ENCODE measurements at regions not wholly inside any gene's neighbourhood (a gene's known extent, or its start where the extent isn't known, plus 50 kb on each side); places are given as distances from the start of the nearest gene placed in this dataset.
"Not testable (repeated sequence)": the region's sequence is repeated elsewhere in the genome, so short reads cannot be mapped to it uniquely, and the experiment has no call there.

DNA sequence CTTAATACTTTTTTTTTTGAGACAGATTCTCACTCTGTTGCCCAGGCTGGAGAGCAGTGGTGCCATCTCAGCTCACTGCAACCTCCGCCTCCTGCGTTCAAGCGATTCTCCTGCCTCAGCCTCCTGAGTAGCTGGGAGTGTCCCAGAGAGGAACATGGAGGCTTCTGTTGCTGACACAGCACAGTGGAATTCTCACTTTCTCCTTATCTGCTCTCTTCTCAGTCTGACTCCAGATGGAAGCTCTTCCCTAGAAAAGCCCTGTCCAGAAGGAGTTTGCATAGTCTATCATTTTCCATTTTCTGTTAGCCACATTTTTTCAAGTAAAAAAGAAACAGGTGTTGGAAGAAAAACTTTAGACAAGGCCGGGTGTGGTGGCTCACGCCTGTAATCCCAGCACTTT lies 98.5 kb upstream of the KIF26B start:
- DNase-seq (ENCODE audit: low spot score in 2 of 2); H3K9me3 ChIP-seq; H3K27me3 ChIP-seq (ENCODE audit: low read depth); in situ Hi-C loops (cut with MboI; ENCODE audit: low sequenced_read_pairs); H3K4me1 ChIP-seq; H3K4me3 ChIP-seq; H3K36me3 ChIP-seq (replicated peaks): not testable (repeated sequence)

- no peak for DNase-seq (ENCODE audit: low spot score in 2 of 2)
- H3K4me3 ChIP-seq, result no peak overlapping the region
- no peaks in the 10 kb centered on the region for H3K9me3 ChIP-seq
- H3K27me3 ChIP-seq (ENCODE audit: low read depth), result no peaks in the 10 kb centered on the region
- H3K4me1 ChIP-seq, result no peaks in the 10 kb centered on the region
- no peaks in the 10 kb centered on the region for H3K36me3 ChIP-seq (replicated peaks)
- in situ Hi-C loops (cut with MboI; ENCODE audit: low sequenced_read_pairs), result no loop called here
These were observed 99.0 kb upstream of the KIF26B start for GRCh38 chr1:245055752-245056151.

DNA sequence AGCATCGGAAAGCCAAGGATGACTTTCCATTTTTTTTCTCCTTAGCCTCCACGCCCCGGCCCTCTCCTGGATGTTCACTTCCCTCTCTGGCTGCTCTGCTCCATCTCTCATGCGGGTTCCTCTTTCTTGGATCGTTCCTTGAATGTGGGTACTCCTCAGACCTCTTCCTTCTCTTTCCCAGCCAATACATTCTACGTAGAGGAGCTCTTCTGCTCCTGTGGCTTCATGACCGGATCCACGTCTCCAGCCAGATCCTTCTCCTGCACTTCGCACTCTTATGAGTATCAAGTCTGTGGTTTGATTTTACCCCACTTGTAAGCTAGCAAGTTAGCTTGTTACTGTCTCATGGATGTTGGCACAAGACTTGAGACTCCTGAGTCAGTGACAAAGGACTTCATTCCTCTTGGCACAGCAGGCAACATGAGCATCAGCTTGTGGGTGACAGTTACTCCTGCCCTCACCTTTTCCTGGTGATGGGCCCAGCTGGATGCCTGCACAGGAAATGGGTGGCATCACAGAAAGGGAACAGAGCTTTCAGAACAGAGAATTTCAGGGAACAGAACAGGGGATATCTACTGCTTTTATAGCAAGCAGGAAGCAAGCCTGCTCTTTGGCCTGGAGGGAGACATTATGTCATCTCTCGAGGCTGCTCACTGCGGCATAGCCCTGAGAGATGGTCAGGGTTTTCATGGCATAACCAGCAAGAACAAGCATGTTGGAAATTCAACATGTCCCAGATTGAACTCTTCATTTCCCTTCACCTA lies 100.1 kb upstream of the KIF26B start:
- Histone ChIP-seq H3K4me3 (no peak overlapping the region), H3K4me1 (no peaks in the 10 kb centered on the region), H3K27me3 (ENCODE audit: low read depth) (no peaks in the 10 kb centered on the region), H3K36me3 (replicated peaks) (no peaks in the 10 kb centered on the region), H3K9me3 (no peaks in the 10 kb centered on the region)
- in situ Hi-C loops (cut with MboI; ENCODE audit: low sequenced_read_pairs), result no loop called here
- DNase-seq (ENCODE audit: low spot score in 2 of 2), result no peak

DNA sequence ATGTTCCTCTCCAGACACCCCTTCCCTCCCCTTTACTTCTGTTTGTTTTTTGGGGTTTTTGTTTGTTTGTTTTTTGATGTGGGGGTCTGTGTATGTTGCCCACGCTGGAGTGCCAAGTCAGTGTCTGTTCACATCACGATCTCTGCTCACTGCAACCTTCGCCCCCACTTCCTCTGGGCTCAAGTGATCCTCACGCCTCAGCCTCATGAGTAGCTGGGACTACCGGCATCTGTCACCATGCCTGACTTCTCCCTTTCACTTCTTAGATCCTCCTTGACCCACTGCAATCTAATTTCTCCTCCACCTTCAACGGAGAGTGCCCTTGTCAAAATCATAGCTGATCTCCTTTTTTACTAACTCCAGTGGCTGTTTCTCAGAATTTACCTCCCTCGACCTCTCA lies 100.7 kb upstream of the KIF26B start:
- Histone ChIP-seq H3K4me3 (no peak overlapping the region), H3K36me3 (replicated peaks) (no peaks in the 10 kb centered on the region), H3K4me1 (no peaks in the 10 kb centered on the region), H3K9me3 (no peaks in the 10 kb centered on the region), H3K27me3 (ENCODE audit: low read depth) (no peaks in the 10 kb centered on the region)
- in situ Hi-C loops (cut with MboI; ENCODE audit: low sequenced_read_pairs), result no loop called here
- DNase-seq (ENCODE audit: low spot score in 2 of 2), result no peak

- Histone ChIP-seq H3K4me1 (no peaks in the 10 kb centered on the region), H3K36me3 (replicated peaks) (no peaks in the 10 kb centered on the region), H3K27me3 (ENCODE audit: low read depth) (no peaks in the 10 kb centered on the region), H3K9me3 (no peaks in the 10 kb centered on the region), H3K4me3 (no peak overlapping the region)
- no peak for DNase-seq (ENCODE audit: low spot score in 2 of 2)
- in situ Hi-C loops (cut with MboI; ENCODE audit: low sequenced_read_pairs), result no loop called here
These were observed 102.5 kb upstream of the KIF26B start for GRCh38 chr1:245052258-245052657.

DNA sequence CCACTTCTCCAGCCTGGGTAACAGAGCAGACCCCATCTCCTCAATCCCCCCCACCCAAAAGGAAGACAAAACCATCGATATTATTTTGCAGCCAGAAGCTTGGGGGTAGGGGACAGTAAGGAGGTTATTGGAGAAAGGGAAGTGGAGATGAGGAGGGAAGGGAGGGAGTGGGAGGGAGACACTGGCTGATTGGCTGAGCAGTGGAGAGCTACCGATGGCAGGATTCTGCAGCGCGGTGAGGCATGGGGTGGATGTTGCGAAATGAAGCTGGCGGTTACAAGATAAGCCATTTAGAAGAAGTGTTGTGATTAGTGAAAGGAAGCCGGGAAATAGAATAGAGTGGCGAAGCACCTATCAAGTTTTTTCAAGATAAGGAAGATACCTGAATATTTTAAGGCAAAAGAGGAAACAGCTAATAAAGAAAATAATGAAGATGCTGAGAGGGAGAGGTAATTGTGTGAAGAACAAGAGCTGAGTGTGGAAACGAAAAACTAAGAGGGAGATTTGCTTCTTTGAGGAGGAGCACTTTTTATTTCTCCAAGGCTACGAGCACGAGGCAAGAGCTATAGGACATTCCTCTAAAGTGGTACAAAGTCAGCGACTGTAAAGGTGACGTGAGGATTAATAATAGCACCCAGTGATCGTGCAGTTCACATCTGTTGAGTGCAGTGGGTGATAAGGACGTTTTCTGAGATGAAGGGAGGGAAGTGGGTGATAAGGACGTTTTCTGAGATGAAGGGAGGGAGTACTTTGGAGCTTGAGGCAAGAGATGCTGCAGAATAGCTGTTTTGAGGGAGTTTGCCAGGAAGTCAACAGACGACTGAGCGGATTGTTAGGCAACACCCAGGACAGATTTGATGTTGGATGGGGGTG lies 103.2 kb upstream of the KIF26B start:
- in situ Hi-C loops (cut with MboI; ENCODE audit: low sequenced_read_pairs), result no loop called here
- Histone ChIP-seq H3K9me3 (no peaks in the 10 kb centered on the region), H3K4me3 (no peak overlapping the region), H3K27me3 (ENCODE audit: low read depth) (no peaks in the 10 kb centered on the region), H3K36me3 (replicated peaks) (no peaks in the 10 kb centered on the region), H3K4me1 (no peaks in the 10 kb centered on the region)
- no peak for DNase-seq (ENCODE audit: low spot score in 2 of 2)

GRCh38 chr1:245046769-245047168 lies 108.0 kb upstream of the KIF26B start:
- in situ Hi-C loops (cut with MboI; ENCODE audit: low sequenced_read_pairs), result loop anchor here (10.0 to 25.0 kb wide), 2 partner anchors 184 to 442 kb away; partner anchors contain the start of gene HNRNPU
- Histone ChIP-seq H3K4me3 (no peak overlapping the region), H3K4me1 (0 out of 2 replicates have a peak, but pooled peaks cover 3% of the 10 kb centered on the region), H3K9me3 (no peaks in the 10 kb centered on the region), H3K36me3 (replicated peaks) (no peaks in the 10 kb centered on the region), H3K27me3 (ENCODE audit: low read depth) (no peaks in the 10 kb centered on the region)
- no peak for DNase-seq (ENCODE audit: low spot score in 2 of 2)

- no peak for DNase-seq (ENCODE audit: low spot score in 2 of 2)
- no peaks in the 10 kb centered on the region for H3K36me3 ChIP-seq (replicated peaks)
- no peaks in the 10 kb centered on the region for H3K9me3 ChIP-seq
- H3K4me1 ChIP-seq, result 0 out of 2 replicates have a peak, but pooled peaks cover 3% of the 10 kb centered on the region
- in situ Hi-C loops (cut with MboI; ENCODE audit: low sequenced_read_pairs), result loop anchor here (10.0 to 25.0 kb wide), 2 partner anchors 184 to 442 kb away; partner anchors contain the start of gene HNRNPU
- H3K4me3 ChIP-seq, result no peak overlapping the region
- H3K27me3 ChIP-seq (ENCODE audit: low read depth), result no peaks in the 10 kb centered on the region
These were observed 108.5 kb upstream of the KIF26B start for GRCh38 chr1:245046315-245046714.

- Histone ChIP-seq H3K4me3 (no peak overlapping the region), H3K4me1 (0 out of 2 replicates have a peak, but pooled peaks cover 3% of the 10 kb centered on the region), H3K27me3 (ENCODE audit: low read depth) (no peaks in the 10 kb centered on the region), H3K9me3 (no peaks in the 10 kb centered on the region), H3K36me3 (replicated peaks) (no peaks in the 10 kb centered on the region)
- in situ Hi-C loops (cut with MboI; ENCODE audit: low sequenced_read_pairs), result loop anchor here (10.0 to 25.0 kb wide), 2 partner anchors 183 to 440 kb away; partner anchors contain the start of gene HNRNPU
- no peak for DNase-seq (ENCODE audit: low spot score in 2 of 2)
These were observed 109.5 kb upstream of the KIF26B start for GRCh38 chr1:245045087-245045881.

DNA sequence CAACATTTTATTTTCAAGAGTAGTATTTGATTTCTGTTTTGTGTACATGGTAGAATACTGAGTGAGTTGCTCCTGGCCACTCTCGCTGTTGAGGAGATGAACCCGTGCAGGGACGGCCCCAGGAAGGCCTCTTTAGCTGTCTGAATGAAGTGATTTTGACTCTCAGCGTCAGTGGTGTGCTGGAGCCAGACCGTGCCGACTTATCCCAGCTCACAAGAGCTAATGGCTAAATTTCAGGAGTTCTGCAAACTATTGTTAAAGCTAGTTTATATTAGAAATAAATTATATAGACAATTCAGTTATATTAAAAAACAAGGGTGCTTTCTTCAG lies 111.2 kb upstream of the KIF26B start:
- in situ Hi-C loops (cut with MboI; ENCODE audit: low sequenced_read_pairs), result loop anchor here (10.0 to 25.0 kb wide), 2 partner anchors 181 to 439 kb away; partner anchors contain the start of gene HNRNPU
- H3K9me3 ChIP-seq, result no peaks in the 10 kb centered on the region
- H3K4me3 ChIP-seq, result no peak overlapping the region
- no peak for DNase-seq (ENCODE audit: low spot score in 2 of 2)
- 0 out of 2 replicates have a peak, but pooled peaks cover 3% of the 10 kb centered on the region for H3K4me1 ChIP-seq
- no peaks in the 10 kb centered on the region for H3K36me3 ChIP-seq (replicated peaks)
- H3K27me3 ChIP-seq (ENCODE audit: low read depth), result no peaks in the 10 kb centered on the region

DNA sequence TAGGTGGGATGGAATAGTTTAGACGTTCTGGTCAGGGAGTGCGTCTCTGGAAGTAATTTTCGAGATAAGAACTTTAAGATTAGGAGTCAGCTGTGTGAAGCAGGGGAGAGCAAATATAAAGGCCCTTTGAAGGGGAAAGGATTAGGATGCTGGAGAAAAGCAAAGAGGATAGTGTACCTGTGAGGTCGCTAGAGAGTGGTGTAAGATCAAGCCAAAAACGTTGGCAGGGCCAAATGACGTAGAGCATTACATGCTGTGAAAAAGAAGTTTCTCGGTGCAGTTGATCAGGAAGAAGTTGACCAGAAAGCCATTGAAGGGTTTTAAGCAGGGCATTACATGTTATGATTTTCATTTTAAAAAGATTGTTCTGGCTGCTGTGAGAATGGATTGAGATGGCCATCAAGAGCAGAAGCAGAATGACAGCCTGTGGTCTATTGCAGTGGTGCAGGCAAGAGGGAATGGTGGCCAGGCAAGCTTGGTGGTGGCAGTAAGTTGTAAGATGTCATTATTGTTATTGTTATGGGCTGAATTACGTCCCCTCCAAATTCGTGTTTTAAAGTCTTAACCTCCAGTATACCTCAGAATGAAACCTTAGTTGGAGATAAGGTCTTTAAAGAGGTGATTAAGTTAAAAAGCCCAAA lies 113.6 kb upstream of the KIF26B start:
- no peaks in the 10 kb centered on the region for H3K9me3 ChIP-seq
- no peaks in the 10 kb centered on the region for H3K27me3 ChIP-seq (ENCODE audit: low read depth)
- H3K4me3 ChIP-seq, result no peak overlapping the region
- no peaks in the 10 kb centered on the region for H3K36me3 ChIP-seq (replicated peaks)
- DNase-seq (ENCODE audit: low spot score in 2 of 2), result no peak
- H3K4me1 ChIP-seq, result 0 out of 2 replicates have a peak, but pooled peaks cover 3% of the 10 kb centered on the region
- in situ Hi-C loops (cut with MboI; ENCODE audit: low sequenced_read_pairs), result loop anchor here (10.0 to 25.0 kb wide), 2 partner anchors 179 to 436 kb away; partner anchors contain the start of gene HNRNPU

DNA sequence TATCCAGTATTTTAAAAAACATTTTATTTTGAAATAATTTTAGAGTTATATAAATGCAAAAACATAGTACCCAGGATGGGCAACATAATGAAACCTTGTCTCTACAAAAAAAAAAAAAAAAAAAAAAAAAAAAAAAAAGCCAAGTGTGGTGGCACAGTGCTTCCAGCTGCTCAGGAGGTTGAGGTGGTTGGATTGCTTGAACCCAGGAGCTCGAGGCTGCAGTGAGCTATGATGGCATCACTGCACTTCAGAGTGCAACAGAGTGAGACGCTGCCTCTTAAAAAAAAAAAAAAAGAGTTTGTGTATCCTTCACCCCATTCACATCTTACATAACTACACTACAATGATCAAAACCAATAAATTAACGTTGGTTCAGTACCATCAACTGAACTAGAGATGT lies 115.6 kb upstream of the KIF26B start:
- H3K4me1 ChIP-seq, result 0 out of 2 replicates have a peak, but pooled peaks cover 3% of the 10 kb centered on the region
- no peaks in the 10 kb centered on the region for H3K36me3 ChIP-seq (replicated peaks)
- in situ Hi-C loops (cut with MboI; ENCODE audit: low sequenced_read_pairs), result loop anchor here (25.0 kb wide), 1 partner anchor 177 kb away; the partner anchor contains the start of gene HNRNPU
- no peaks in the 10 kb centered on the region for H3K9me3 ChIP-seq
- no peaks in the 10 kb centered on the region for H3K27me3 ChIP-seq (ENCODE audit: low read depth)
- H3K4me3 ChIP-seq, result no peak overlapping the region
- no peak for DNase-seq (ENCODE audit: low spot score in 2 of 2)

GRCh38 chr1:245036102-245036501 lies 118.7 kb upstream of the KIF26B start:
- no peaks in the 10 kb centered on the region for H3K36me3 ChIP-seq (replicated peaks)
- in situ Hi-C loops (cut with MboI; ENCODE audit: low sequenced_read_pairs), result loop anchor here (25.0 kb wide), 1 partner anchor 174 kb away; the partner anchor contains the start of gene HNRNPU
- H3K9me3 ChIP-seq, result no peaks in the 10 kb centered on the region
- DNase-seq (ENCODE audit: low spot score in 2 of 2), result no peak
- H3K27me3 ChIP-seq (ENCODE audit: low read depth), result no peaks in the 10 kb centered on the region
- no peak overlapping the region for H3K4me3 ChIP-seq
- H3K4me1 ChIP-seq, result no peaks in the 10 kb centered on the region
